H1 (cell line): ENCODE measurements at regions not wholly inside any gene's neighbourhood (a gene's known extent, or its start where the extent isn't known, plus 50 kb on each side); places are given as distances from the start of the nearest gene placed in this dataset.

Experiments
- CTCF ChIA-PET: fragments of 300-600 bp; sonication (Branson Sonifier 250); formaldehyde crosslinking; loops from one replicate; lab custom pipeline; 2021; ENCODE audit not compliant: partially characterized antibody; lab: Charles Lee
- POLR2A ChIA-PET: fragments of 300-600 bp; sonication (Branson Sonifier 250); formaldehyde crosslinking; loops from one replicate; lab custom pipeline; 2021; ENCODE audit warnings: inconsistent platforms; ENCODE audit not compliant: partially characterized antibody; lab: Charles Lee
- DNase-seq, 2 experiments: peaks; one replicate each; pipeline versions ENCODE4 v3.0.0 to v3.0.0-alpha.2; 2010 to 2022; ENCODE audit warnings: low spot score in 2 of 2, low read depth in 1 of 2, mixed read lengths in 1 of 2
- FAIRE-seq: peaks from 2 replicates; lab custom pipeline; 2011; peaks lifted over from hg19 to GRCh38; lab: Jason Lieb, UNC
- H2AFZ ChIP-seq: 2 replicates; pipeline ENCODE4 v1.8.1; 2012; ENCODE audit warnings: low read length, inconsistent platforms
- H2AK5ac ChIP-seq: 2 replicates; pipeline ENCODE4 v1.6.1; 2013; ENCODE audit warnings: low read depth, low read length
- H2BK120ac ChIP-seq: replicated peaks from 2 replicates; pipeline ENCODE3; 2013; ENCODE audit warnings: low read depth, low read length, inconsistent platforms
- H2BK12ac ChIP-seq: 2 replicates; pipeline ENCODE4 v1.6.1; 2013; ENCODE audit warnings: low read depth, low read length
- H2BK15ac ChIP-seq: 2 replicates; pipeline ENCODE4 v1.6.1; 2013; ENCODE audit warnings: low read length
- H2BK20ac ChIP-seq: 2 replicates; pipeline ENCODE4 v1.6.1; 2013; ENCODE audit warnings: low read length
- H2BK5ac ChIP-seq: 2 replicates; pipeline ENCODE4 v1.6.1; 2013; ENCODE audit warnings: low read depth, low read length
- H3K14ac ChIP-seq: 2 replicates; pipeline ENCODE4 v1.6.1; 2013; ENCODE audit warnings: inconsistent platforms; ENCODE audit not compliant: insufficient read length
- H3K18ac ChIP-seq: 2 replicates; pipeline ENCODE4 v1.6.1; 2013; ENCODE audit warnings: low read length; ENCODE audit errors: extremely low read depth
- H3K23ac ChIP-seq: 2 replicates; pipeline ENCODE4 v1.6.1; 2013; ENCODE audit warnings: inconsistent platforms; ENCODE audit not compliant: insufficient read length
- H3K23me2 ChIP-seq: 2 replicates; pipeline ENCODE4 v1.6.1; 2013; ENCODE audit warnings: low read depth, low read length
- H3K27ac ChIP-seq: 2 replicates; pipeline ENCODE4 v1.6.1; 2011; ENCODE audit warnings: low read depth, low read length, inconsistent platforms
- H3K27me3 ChIP-seq, 4 experiments: replicated peaks in 1 of 4; 1 replicate in 1 of 4; 2 replicates in 3 of 4; pipeline versions ENCODE4 v1.6.1 to v1.8.1; 2011 to 2013; ENCODE audit warnings: low read length in 3 of 4, mild to moderate bottlenecking in 3 of 4, inconsistent platforms in 2 of 4, mixed read lengths in 2 of 4, moderate library complexity in 1 of 4; ENCODE audit not compliant: control insufficient read depth in 3 of 4, insufficient read depth in 3 of 4; ENCODE audit errors: extremely low read depth in 1 of 4
- H3K36me3 ChIP-seq, 4 experiments: 2 replicates each; pipeline versions ENCODE4 v1.6.1 to v1.8.1; 2011 to 2013; ENCODE audit warnings: mild to moderate bottlenecking in 4 of 4, low read length in 3 of 4, moderate library complexity in 2 of 4, control low read depth in 1 of 4, inconsistent platforms in 1 of 4; ENCODE audit not compliant: insufficient read depth in 4 of 4, control insufficient read depth in 2 of 4
- H3K4ac ChIP-seq: replicated peaks from 2 replicates; pipeline ENCODE3; 2013; ENCODE audit warnings: low read length, low read depth, mixed read lengths, inconsistent platforms; ENCODE audit not compliant: insufficient read length
- H3K4me1 ChIP-seq, 4 experiments: replicated peaks in 1 of 4; 1 replicate in 1 of 4; 2 replicates in 3 of 4; pipeline versions ENCODE4 v1.6.1 to v1.8.1; 2011 to 2013; ENCODE audit warnings: low read length in 3 of 4, inconsistent platforms in 2 of 4, mixed read lengths in 1 of 4; ENCODE audit not compliant: insufficient read depth in 4 of 4, control insufficient read depth in 3 of 4
- H3K4me2 ChIP-seq, 2 experiments: 2 replicates each; pipeline versions ENCODE4 v1.6.1 to v1.8.1; 2011 to 2013; ENCODE audit warnings: low read depth in 2 of 2, low read length in 2 of 2, control low read depth in 1 of 2, inconsistent platforms in 1 of 2, mild to moderate bottlenecking in 1 of 2; ENCODE audit not compliant: insufficient read depth in 1 of 2
- H3K4me3 ChIP-seq, 4 experiments: fragments of 200-600, 300-600 bp in 1 of 4; sonication (generic), shearing (Covaris generic), sonication (Bioruptor Twin) in 1 of 4; 2 replicates each; pipeline versions ENCODE4 v1.5.1 to v1.8.1; 2011 to 2016; ENCODE audit warnings: low read length in 4 of 4, low read depth in 3 of 4, control low read depth in 2 of 4, inconsistent platforms in 2 of 4, mild to moderate bottlenecking in 2 of 4, mixed read lengths in 1 of 4, moderate library complexity in 1 of 4; ENCODE audit not compliant: insufficient read depth in 2 of 4; ENCODE audit errors: extremely low read depth in 1 of 4
- H3K56ac ChIP-seq: replicated peaks from 2 replicates; pipeline ENCODE3; 2013; ENCODE audit warnings: low read depth, mild to moderate bottlenecking, mixed read lengths, low read length, inconsistent platforms; ENCODE audit not compliant: insufficient read length
- H3K79me1 ChIP-seq: 2 replicates; pipeline ENCODE4 v1.6.1; 2013; ENCODE audit warnings: low read depth, low read length, control low read depth
- H3K79me2 ChIP-seq, 2 experiments: 2 replicates each; pipeline versions ENCODE4 v1.6.1 to v1.8.1; 2012 to 2013; ENCODE audit warnings: low read length in 2 of 2, mild to moderate bottlenecking in 2 of 2, inconsistent platforms in 1 of 2; ENCODE audit not compliant: insufficient read depth in 2 of 2, control insufficient read depth in 1 of 2
- H3K9ac ChIP-seq, 4 experiments: replicated peaks in 1 of 4; 1 replicate in 1 of 4; 2 replicates in 3 of 4; pipeline versions ENCODE4 v1.6.1 to v1.8.1; 2011 to 2013; ENCODE audit warnings: low read depth in 3 of 4, low read length in 3 of 4, control low read depth in 2 of 4, mild to moderate bottlenecking in 2 of 4, moderate library complexity in 2 of 4, inconsistent platforms in 1 of 4; ENCODE audit errors: extremely low read depth in 1 of 4
- H3K9me3 ChIP-seq, 2 experiments: 2 replicates each; pipeline versions ENCODE4 v1.6.1 to v1.8.1; 2012 to 2013; ENCODE audit warnings: mild to moderate bottlenecking in 2 of 2, moderate library complexity in 2 of 2, control low read depth in 1 of 2, inconsistent platforms in 1 of 2, low read depth in 1 of 2, low read length in 1 of 2, mixed read lengths in 1 of 2; ENCODE audit not compliant: insufficient read depth in 2 of 2
- H4K20me1 ChIP-seq, 2 experiments: replicated peaks in 1 of 2; 2 replicates each; pipeline versions ENCODE3 to v1.8.1; 2011 to 2013; ENCODE audit warnings: inconsistent platforms in 2 of 2, low read length in 2 of 2, mild to moderate bottlenecking in 1 of 2; ENCODE audit not compliant: insufficient read depth in 2 of 2, control insufficient read depth in 1 of 2
- H4K5ac ChIP-seq: 2 replicates; pipeline ENCODE4 v1.6.1; 2013; ENCODE audit warnings: low read length, low read depth, mixed read lengths, inconsistent platforms; ENCODE audit not compliant: insufficient read length
- H4K8ac ChIP-seq: 2 replicates; pipeline ENCODE4 v1.8.0; 2013; ENCODE audit warnings: mild to moderate bottlenecking, moderate library complexity, low read length, inconsistent platforms; ENCODE audit not compliant: insufficient read depth; ENCODE audit errors: extremely low read depth
- H4K91ac ChIP-seq: replicated peaks from 2 replicates; pipeline ENCODE3; 2013; ENCODE audit warnings: low read length, mixed read lengths, inconsistent platforms; ENCODE audit not compliant: insufficient read length
- CBX5 ChIP-seq: fragments of 300-800, 300-1000 bp; sonication (generic); IDR thresholded peaks from 2 replicates; pipeline ENCODE4 v1.7.1; 2016; ENCODE audit warnings: antibody characterized with exemption, low read length, low read depth
- WGBS, 2 experiments: shearing (Covaris generic) in 1 of 2; methylation state at CpG; one replicate each; pipeline versions ENCODE4 v1.1.6 to v1.1.7; 2013 to 2015; ENCODE audit warnings: low lambda C conversion rate in 2 of 2, mixed read lengths in 2 of 2, inconsistent platforms in 1 of 2, low coverage in 1 of 2, missing lambda C conversion rate in 1 of 2; ENCODE audit not compliant: insufficient replicate concordance in 2 of 2, insufficient coverage in 1 of 2, insufficient read length in 1 of 2; ENCODE audit errors: extremely low coverage in 1 of 2, missing lambda C conversion rate in 1 of 2; 5-methylcytosine and 5-hydroxymethylcytosine counted together

- Histone ChIP-seq H3K56ac (no peak overlapping the region), H3K9ac (no peak overlapping the region), H2BK20ac (no peak overlapping the region), H3K4me2 (no peak overlapping the region), H2BK15ac (no peak overlapping the region), H3K4me1 (peaks cover 0 to 2% (median 1%) of the 10 kb centered on the region in 4 experiments; a peak in 1 of 7 replicates), H3K79me2 (no peaks in the 10 kb centered on the region), H2AFZ (no peak overlapping the region), H3K79me1 (no peaks in the 10 kb centered on the region), H4K91ac (no peak overlapping the region), H3K27ac (no peak overlapping the region), H2BK120ac (no peak overlapping the region), H3K23me2 (peaks cover 4% of the 10 kb centered on the region; the same call in 1 of the 2 replicates), H4K5ac (no peak overlapping the region), H3K4ac (no peak overlapping the region), H3K9me3 (no peaks in the 10 kb centered on the region), H3K18ac (no peak overlapping the region), H2BK5ac (no peak overlapping the region), H4K20me1 (no peaks in the 10 kb centered on the region), H3K4me3 (no peak overlapping the region), H3K36me3 (no peaks in the 10 kb centered on the region), H3K27me3 (peaks cover 0 to 3% (median 1%) of the 10 kb centered on the region in 4 experiments; a peak in 3 of 7 replicates), H3K14ac (no peak overlapping the region), H4K8ac (no peak overlapping the region), H3K23ac (no peak overlapping the region), H2BK12ac (no peak overlapping the region), H2AK5ac (no peak overlapping the region)
- ChIA-PET POLR2A (no interaction called here), CTCF (interaction anchor here (0.6 to 3.5 kb wide), 7 partner anchors 11 to 170 kb away, joined by 3 to 27 read pairs (median 5); no protein-coding TSS in a partner anchor)
- no peak for TF ChIP-seq CBX5
- no peak for DNase-seq
- no peak for FAIRE-seq
- WGBS, 2 experiments, result 85% methylated on average over 14 of the region's 14 CpGs; no CpG with 5 or more reads in 1 of the 2 experiments
Measured at GRCh38 chr14:30272848-30273832, 285.8 kb upstream of the G2E3 start.
